SU-DHL-6 (cell line): ENCODE measurements at regions not wholly inside any gene's neighbourhood (a gene's known extent, or its start where the extent isn't known, plus 50 kb on each side); places are given as distances from the start of the nearest gene placed in this dataset.

Source experiments
- EZH2phosphoT487 ChIP-seq: fragments of 200-600 bp; sonication (generic), shearing (Covaris generic); conservative IDR thresholded peaks from 2 replicates; pipeline ENCODE4 v1.6.1; 2018; ENCODE audit warnings: mild to moderate bottlenecking, antibody characterized with exemption, low read length, moderate library complexity, mixed read lengths
- TF ChIP-seq, protein P1 (sequence below): fragments of 200-600 bp; sonication (generic); IDR thresholded peaks from one replicate; pipeline ENCODE4 v1.5.1; 2017; ENCODE audit warnings: antibody characterized with exemption, mild to moderate bottlenecking, low read length, moderate library complexity; ENCODE audit not compliant: insufficient read depth, poor library complexity, severe bottlenecking

DNA sequence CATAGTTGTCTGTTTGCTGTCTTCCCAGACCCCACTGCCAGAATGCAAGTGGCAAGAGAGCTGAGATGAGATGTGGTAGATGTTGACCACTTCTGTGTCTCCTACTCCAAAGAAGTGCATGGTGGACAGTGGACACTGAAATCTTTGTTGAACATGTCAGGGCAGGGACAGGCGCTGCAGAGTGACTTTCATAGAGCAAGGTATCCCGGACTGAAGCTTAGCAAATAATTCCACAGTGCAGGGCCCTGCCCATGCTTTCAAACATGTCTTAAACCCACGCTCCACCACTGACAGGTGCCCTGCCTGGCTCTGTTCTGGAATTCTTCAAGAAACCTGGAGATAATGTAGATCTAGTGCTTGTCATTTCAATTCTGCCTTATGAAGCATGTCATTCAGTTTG, 470.5 kb upstream of the ID2 start:
- TF ChIP-seq, protein P1, sequence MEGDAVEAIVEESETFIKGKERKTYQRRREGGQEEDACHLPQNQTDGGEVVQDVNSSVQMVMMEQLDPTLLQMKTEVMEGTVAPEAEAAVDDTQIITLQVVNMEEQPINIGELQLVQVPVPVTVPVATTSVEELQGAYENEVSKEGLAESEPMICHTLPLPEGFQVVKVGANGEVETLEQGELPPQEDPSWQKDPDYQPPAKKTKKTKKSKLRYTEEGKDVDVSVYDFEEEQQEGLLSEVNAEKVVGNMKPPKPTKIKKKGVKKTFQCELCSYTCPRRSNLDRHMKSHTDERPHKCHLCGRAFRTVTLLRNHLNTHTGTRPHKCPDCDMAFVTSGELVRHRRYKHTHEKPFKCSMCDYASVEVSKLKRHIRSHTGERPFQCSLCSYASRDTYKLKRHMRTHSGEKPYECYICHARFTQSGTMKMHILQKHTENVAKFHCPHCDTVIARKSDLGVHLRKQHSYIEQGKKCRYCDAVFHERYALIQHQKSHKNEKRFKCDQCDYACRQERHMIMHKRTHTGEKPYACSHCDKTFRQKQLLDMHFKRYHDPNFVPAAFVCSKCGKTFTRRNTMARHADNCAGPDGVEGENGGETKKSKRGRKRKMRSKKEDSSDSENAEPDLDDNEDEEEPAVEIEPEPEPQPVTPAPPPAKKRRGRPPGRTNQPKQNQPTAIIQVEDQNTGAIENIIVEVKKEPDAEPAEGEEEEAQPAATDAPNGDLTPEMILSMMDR: no peak
- no peak for TF ChIP-seq EZH2phosphoT487
